K562 (cell line): ENCODE measurements at regions not wholly inside any gene's neighbourhood (a gene's known extent, or its start where the extent isn't known, plus 50 kb on each side); places are given as distances from the start of the nearest gene placed in this dataset.

Experiments used
- ARNT ChIP-seq, 2 experiments: fragments of 450-650 bp; IDR thresholded peaks; 2 replicates each; pipeline ENCODE4 v1.6.1; 2016; ENCODE audit warnings: mild to moderate bottlenecking in 1 of 2
- BMI1 ChIP-seq: fragments of 150-350 bp; IDR thresholded peaks from 2 replicates; pipeline ENCODE4 v1.6.1; 2014; ENCODE audit warnings: low read length
- KDM5B ChIP-seq: fragments of 200-600 bp; sonication (generic); IDR thresholded peaks from 2 replicates; pipeline ENCODE4 v1.6.1; 2012; ENCODE audit warnings: low read depth, mild to moderate bottlenecking, moderate library complexity, low read length, control low read depth, inconsistent platforms; ENCODE audit not compliant: insufficient replicate concordance
- MYBL2 ChIP-seq, 2 experiments: fragments of 450-650 bp in 1 of 2; sonication (generic) in 1 of 2; formaldehyde crosslinking in 1 of 2; IDR thresholded peaks; 2 replicates each; pipeline versions ENCODE4 v1.6.1 to v1.8.1; 2017 to 2022; ENCODE audit warnings: borderline replicate concordance in 1 of 2, inconsistent platforms in 1 of 2, low read depth in 1 of 2, mild to moderate bottlenecking in 1 of 2, missing genetic modification reagents in 1 of 2, moderate library complexity in 1 of 2
- PURB ChIP-seq: sonication (generic); formaldehyde crosslinking; IDR thresholded peaks from 2 replicates; pipeline ENCODE4 v1.9.0; 2021; ENCODE audit warnings: low read depth, mild to moderate bottlenecking, missing genetic modification reagents
- RCOR1 ChIP-seq, 2 experiments: IDR thresholded peaks; 2 replicates each; pipeline ENCODE4 v1.6.1; 2012; ENCODE audit warnings: low read depth in 2 of 2, low read length in 2 of 2, borderline replicate concordance in 1 of 2, improper control_type of control experiment in 1 of 2
- TF ChIP-seq, protein P1 (sequence below): sonication (generic); formaldehyde crosslinking; IDR thresholded peaks from 2 replicates; pipeline ENCODE4 v1.8.1; 2023; ENCODE audit warnings: mild to moderate bottlenecking, missing genetic modification reagents, moderate library complexity
- TF ChIP-seq, protein P2 (sequence below): sonication (generic); formaldehyde crosslinking; IDR thresholded peaks from 2 replicates; pipeline ENCODE4 v1.8.1; 2023; ENCODE audit warnings: mild to moderate bottlenecking, missing genetic modification reagents

DNA sequence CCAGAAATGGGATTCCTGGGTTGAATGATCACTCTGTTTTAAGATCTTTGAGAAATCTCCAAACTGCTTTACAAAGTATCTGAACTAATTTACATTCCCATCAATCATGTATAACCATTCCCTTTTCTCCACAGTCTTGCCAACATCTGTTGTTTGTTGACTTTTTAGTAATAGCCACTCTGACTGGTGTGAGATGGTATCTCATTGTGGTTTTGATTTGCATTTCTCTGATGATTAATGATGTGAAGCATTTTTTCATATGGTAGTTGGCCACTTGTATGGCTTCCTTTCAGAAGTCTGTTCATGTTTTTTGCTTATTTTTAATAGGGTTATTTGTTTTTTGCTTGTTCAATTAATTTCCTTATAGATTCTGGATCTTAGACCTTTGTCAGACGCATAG, 211.8 kb upstream of the AVPR1A start (continued):
- TF ChIP-seq, protein P1, sequence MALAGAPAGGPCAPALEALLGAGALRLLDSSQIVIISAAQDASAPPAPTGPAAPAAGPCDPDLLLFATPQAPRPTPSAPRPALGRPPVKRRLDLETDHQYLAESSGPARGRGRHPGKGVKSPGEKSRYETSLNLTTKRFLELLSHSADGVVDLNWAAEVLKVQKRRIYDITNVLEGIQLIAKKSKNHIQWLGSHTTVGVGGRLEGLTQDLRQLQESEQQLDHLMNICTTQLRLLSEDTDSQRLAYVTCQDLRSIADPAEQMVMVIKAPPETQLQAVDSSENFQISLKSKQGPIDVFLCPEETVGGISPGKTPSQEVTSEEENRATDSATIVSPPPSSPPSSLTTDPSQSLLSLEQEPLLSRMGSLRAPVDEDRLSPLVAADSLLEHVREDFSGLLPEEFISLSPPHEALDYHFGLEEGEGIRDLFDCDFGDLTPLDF (CRISPR knock-in tag) = no peak
- TF ChIP-seq PURB (CRISPR knock-in tag) (no peak), ARNT (IDR thresholded peaks at IDR 0.05) (no peak), KDM5B (no peak), MYBL2 (IDR thresholded peaks at IDR 0.05; ENCODE audit: low read depth) (no peak), MYBL2 (CRISPR knock-in tag; IDR thresholded peaks at IDR 0.05; ENCODE audit: borderline replicate concordance) (no peak), RCOR1 (IDR thresholded peaks at IDR 0.05; ENCODE audit: borderline replicate concordance in 1 of 2, low read depth in 2 of 2, low read length in 2 of 2) (no peak), BMI1 (no peak)
- TF ChIP-seq, protein P2, sequence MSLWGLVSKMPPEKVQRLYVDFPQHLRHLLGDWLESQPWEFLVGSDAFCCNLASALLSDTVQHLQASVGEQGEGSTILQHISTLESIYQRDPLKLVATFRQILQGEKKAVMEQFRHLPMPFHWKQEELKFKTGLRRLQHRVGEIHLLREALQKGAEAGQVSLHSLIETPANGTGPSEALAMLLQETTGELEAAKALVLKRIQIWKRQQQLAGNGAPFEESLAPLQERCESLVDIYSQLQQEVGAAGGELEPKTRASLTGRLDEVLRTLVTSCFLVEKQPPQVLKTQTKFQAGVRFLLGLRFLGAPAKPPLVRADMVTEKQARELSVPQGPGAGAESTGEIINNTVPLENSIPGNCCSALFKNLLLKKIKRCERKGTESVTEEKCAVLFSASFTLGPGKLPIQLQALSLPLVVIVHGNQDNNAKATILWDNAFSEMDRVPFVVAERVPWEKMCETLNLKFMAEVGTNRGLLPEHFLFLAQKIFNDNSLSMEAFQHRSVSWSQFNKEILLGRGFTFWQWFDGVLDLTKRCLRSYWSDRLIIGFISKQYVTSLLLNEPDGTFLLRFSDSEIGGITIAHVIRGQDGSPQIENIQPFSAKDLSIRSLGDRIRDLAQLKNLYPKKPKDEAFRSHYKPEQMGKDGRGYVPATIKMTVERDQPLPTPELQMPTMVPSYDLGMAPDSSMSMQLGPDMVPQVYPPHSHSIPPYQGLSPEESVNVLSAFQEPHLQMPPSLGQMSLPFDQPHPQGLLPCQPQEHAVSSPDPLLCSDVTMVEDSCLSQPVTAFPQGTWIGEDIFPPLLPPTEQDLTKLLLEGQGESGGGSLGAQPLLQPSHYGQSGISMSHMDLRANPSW (CRISPR knock-in tag) = no peak
